ENCODE measurements at regions not wholly inside any gene's neighbourhood (a gene's known extent, or its start where the extent isn't known, plus 50 kb on each side); places are given as distances from the start of the nearest gene placed in this dataset.

GRCh38 chr2:185934232-185934631 is 195.6 kb downstream of the FSIP2 start:
- H3K4me3 ChIP-seq (ENCODE audit: low read depth in 2 of 2, low read length in 2 of 2) = no peak overlapping the region
- H3K36me3 ChIP-seq (ENCODE audit: control insufficient read depth, insufficient read depth, low read length) = no peaks in the 10 kb centered on the region
- DNase-seq (ENCODE audit: low read depth, low spot score) (no peak), ATAC-seq (no peak)
- no peak overlapping the region for H3K27ac ChIP-seq (ENCODE audit: low read length)
- no TSS peak for BruUV-seq (replicated peaks)
- CTCF ChIA-PET = no interaction called here
- POLR2A ChIA-PET = no interaction called here
- in situ Hi-C loops (cut with HindIII; ENCODE audit: low pct_unique_long_range_greater_than_20kb, low sequenced_read_pairs) (no loop called here), intact Hi-C loops (cut with micrococcal nuclease; ENCODE audit: unreplicated experiment) (no loop called here)
- H3K4me1 ChIP-seq (ENCODE audit: control insufficient read depth, insufficient read depth, low read length) = no peaks in the 10 kb centered on the region
- no peaks in the 10 kb centered on the region for H3K9me3 ChIP-seq (ENCODE audit: control insufficient read depth, insufficient read depth, low read depth, low read length)
- no peaks in the 10 kb centered on the region for H3K27me3 ChIP-seq (ENCODE audit: control insufficient read depth, insufficient read depth, low read length)
- TF ChIP-seq REST (IDR thresholded peaks at IDR 0.05; ENCODE audit: insufficient read depth in 1 of 2, low read depth in 2 of 2, low read length in 1 of 2) (no peak), TCF7L2 (IDR thresholded peaks at IDR 0.05; ENCODE audit: low read depth, low read length) (no peak)

GRCh38 chr2:185939858-185940257 is 201.3 kb downstream of the FSIP2 start:
- TF ChIP-seq REST (IDR thresholded peaks at IDR 0.05; ENCODE audit: insufficient read depth in 1 of 2, low read depth in 2 of 2, low read length in 1 of 2) (no peak), SIN3A (IDR thresholded peaks at IDR 0.05; ENCODE audit: borderline replicate concordance, insufficient read depth, low read depth, low read length) (no peak), CTCF (IDR thresholded peaks at IDR 0.05) (no peak), TCF7L2 (IDR thresholded peaks at IDR 0.05; ENCODE audit: low read depth, low read length) (no peak), POLR2AphosphoS5 (IDR thresholded peaks at IDR 0.05; ENCODE audit: low read depth, low read length) (no peak)
- intact Hi-C loops (cut with micrococcal nuclease; ENCODE audit: unreplicated experiment) (no loop called here), in situ Hi-C loops (cut with HindIII; ENCODE audit: low pct_unique_long_range_greater_than_20kb, low sequenced_read_pairs) (no loop called here)
- no peak overlapping the region for H3K4me3 ChIP-seq (ENCODE audit: low read depth in 2 of 2, low read length in 2 of 2)
- ChIA-PET CTCF (no interaction called here), POLR2A (no interaction called here)
- H3K9me3 ChIP-seq (ENCODE audit: control insufficient read depth, insufficient read depth, low read depth, low read length) = peaks cover 10% of the 10 kb centered on the region
- no peaks in the 10 kb centered on the region for H3K27me3 ChIP-seq (ENCODE audit: control insufficient read depth, insufficient read depth, low read length)
- H3K27ac ChIP-seq (ENCODE audit: low read length) = no peak overlapping the region
- no TSS peak for BruUV-seq (replicated peaks)
- H3K4me1 ChIP-seq (ENCODE audit: control insufficient read depth, insufficient read depth, low read length) = no peaks in the 10 kb centered on the region
- H3K36me3 ChIP-seq (ENCODE audit: control insufficient read depth, insufficient read depth, low read length) = no peaks in the 10 kb centered on the region
- DNase-seq (ENCODE audit: low read depth, low spot score) = no peak
- no peak for ATAC-seq

Measured in Panc1 (cell line).